ENCODE measurements at regions not wholly inside any gene's neighbourhood (a gene's known extent, or its start where the extent isn't known, plus 50 kb on each side); places are given as distances from the start of the nearest gene placed in this dataset.

DNA sequence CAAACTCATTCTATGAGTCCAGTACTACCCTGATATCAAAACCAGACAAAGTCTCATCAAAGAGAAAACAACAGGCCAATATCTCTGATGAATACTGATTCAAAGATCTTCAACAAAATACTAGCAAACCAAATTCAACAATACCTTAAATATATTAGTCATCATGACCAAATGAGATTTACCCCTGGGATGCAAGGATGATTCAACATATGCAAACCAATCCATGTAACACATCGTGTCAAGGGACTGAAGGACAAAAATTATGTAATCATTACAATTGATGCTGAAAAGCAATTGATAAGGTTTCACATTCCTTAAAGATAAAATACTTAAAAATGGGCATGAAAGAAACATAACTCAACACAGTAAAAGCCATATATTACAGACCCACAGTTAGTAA lies 1476.9 kb downstream of the SI start:
- TF ChIP-seq, protein P1, sequence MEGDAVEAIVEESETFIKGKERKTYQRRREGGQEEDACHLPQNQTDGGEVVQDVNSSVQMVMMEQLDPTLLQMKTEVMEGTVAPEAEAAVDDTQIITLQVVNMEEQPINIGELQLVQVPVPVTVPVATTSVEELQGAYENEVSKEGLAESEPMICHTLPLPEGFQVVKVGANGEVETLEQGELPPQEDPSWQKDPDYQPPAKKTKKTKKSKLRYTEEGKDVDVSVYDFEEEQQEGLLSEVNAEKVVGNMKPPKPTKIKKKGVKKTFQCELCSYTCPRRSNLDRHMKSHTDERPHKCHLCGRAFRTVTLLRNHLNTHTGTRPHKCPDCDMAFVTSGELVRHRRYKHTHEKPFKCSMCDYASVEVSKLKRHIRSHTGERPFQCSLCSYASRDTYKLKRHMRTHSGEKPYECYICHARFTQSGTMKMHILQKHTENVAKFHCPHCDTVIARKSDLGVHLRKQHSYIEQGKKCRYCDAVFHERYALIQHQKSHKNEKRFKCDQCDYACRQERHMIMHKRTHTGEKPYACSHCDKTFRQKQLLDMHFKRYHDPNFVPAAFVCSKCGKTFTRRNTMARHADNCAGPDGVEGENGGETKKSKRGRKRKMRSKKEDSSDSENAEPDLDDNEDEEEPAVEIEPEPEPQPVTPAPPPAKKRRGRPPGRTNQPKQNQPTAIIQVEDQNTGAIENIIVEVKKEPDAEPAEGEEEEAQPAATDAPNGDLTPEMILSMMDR (IDR thresholded peaks at IDR 0.05), result no peak
- TF ChIP-seq POLR2AphosphoS5 (IDR thresholded peaks at IDR 0.05) (no peak), EP300 (IDR thresholded peaks at IDR 0.05) (no peak), POLR2A (IDR thresholded peaks at IDR 0.05) (no peak)
